Kidney (tissue), 13 donors: ENCODE measurements at regions not wholly inside any gene's neighbourhood (a gene's known extent, or its start where the extent isn't known, plus 50 kb on each side); places are given as distances from the start of the nearest gene placed in this dataset.

ENCODE experiments used
- DNase-seq, 5 donors: peaks; one replicate each; pipeline ENCODE4 v3.0.0-alpha.2; 2013 to 2020
- FAIRE-seq: peaks from 2 replicates; lab custom pipeline; 2012; peaks lifted over from hg19 to GRCh38; lab: Jason Lieb, UNC
- H3K27ac ChIP-seq, 2 donors: one replicate each; pipeline ENCODE4 v1.7.0; 2013; ENCODE audit warnings: low read depth in 2 of 2, low read length in 2 of 2, inconsistent platforms in 1 of 2
- H3K27me3 ChIP-seq: one replicate; pipeline ENCODE4 v1.7.1; 2013; ENCODE audit warnings: low read length, inconsistent platforms; ENCODE audit not compliant: control insufficient read depth, insufficient read depth
- H3K36me3 ChIP-seq, 3 donors: one replicate each; pipeline versions ENCODE4 v1.7.0 to v1.7.1; 2013; ENCODE audit warnings: low read length in 3 of 3, control low read depth in 1 of 3, inconsistent platforms in 1 of 3; ENCODE audit not compliant: insufficient read depth in 3 of 3, control insufficient read depth in 2 of 3
- H3K4me1 ChIP-seq, 3 donors: one replicate each; pipeline versions ENCODE4 v1.7.0 to v1.7.1; 2013; ENCODE audit warnings: low read length in 3 of 3, inconsistent platforms in 1 of 3, low read depth in 1 of 3; ENCODE audit not compliant: control insufficient read depth in 2 of 3, insufficient read depth in 2 of 3
- H3K4me3 ChIP-seq, 3 donors: one replicate each; pipeline versions ENCODE4 v1.7.0 to v1.8.1; 2013; ENCODE audit warnings: low read length in 3 of 3, control low read depth in 1 of 3, inconsistent platforms in 1 of 3
- H3K9ac ChIP-seq, 3 donors: one replicate each; pipeline versions ENCODE4 v1.7.0 to v1.7.1; 2013; ENCODE audit warnings: low read length in 3 of 3, control low read depth in 1 of 3, inconsistent platforms in 1 of 3
- H3K9me3 ChIP-seq, 3 donors: one replicate each; pipeline versions ENCODE4 v1.7.0 to v1.7.1; 2013; ENCODE audit warnings: low read length in 3 of 3, control low read depth in 1 of 3, inconsistent platforms in 1 of 3; ENCODE audit not compliant: control insufficient read depth in 2 of 3, insufficient read depth in 1 of 3
- CTCF ChIP-seq: IDR thresholded peaks from 3 replicates; pipeline ENCODE4 v1.5.1; 2012; ENCODE audit warnings: mild to moderate bottlenecking, moderate library complexity, borderline replicate concordance; ENCODE audit not compliant: insufficient read depth; ENCODE audit errors: extremely low read depth
- intact Hi-C: fragments of 100-400 bp; cut with DNase I; formaldehyde crosslinking; loops from one replicate; pipeline ENCODE4 v1.11.1; 2022
- donor health status: control.
- donor health status: control.
- donor health status: control.
- donor health status: control.
- donor health status: control.
- donor health status: DM: yes; HTN: yes; CAD: no.
- donor health status: Normal renal cell carcinoma (clear cell type).

GRCh38 chr13:47206111-47206510 lies 309.3 kb upstream of the HTR2A start:
- Histone ChIP-seq H3K27me3 (no peaks in the 10 kb centered on the region), H3K27ac (no peak overlapping the region), H3K4me3 (no peak overlapping the region), H3K4me1 (no peaks in the 10 kb centered on the region), H3K9ac (no peak overlapping the region), H3K36me3 (no peaks in the 10 kb centered on the region), H3K9me3 (peaks cover 0 to 4% (median 0%) of the 10 kb centered on the region in 3 donors)
- no peak for TF ChIP-seq CTCF
- intact Hi-C loops: no loop called here
- FAIRE-seq (no peak), DNase-seq (no peak)

GRCh38 chr13:47190696-47191305 lies 293.9 kb upstream of the HTR2A start:
- Histone ChIP-seq H3K27ac (no peak overlapping the region), H3K4me1 (no peaks in the 10 kb centered on the region), H3K4me3 (no peak overlapping the region), H3K27me3 (no peaks in the 10 kb centered on the region), H3K9ac (no peak overlapping the region), H3K36me3 (no peaks in the 10 kb centered on the region), H3K9me3 (no peaks in the 10 kb centered on the region)
- no peak for TF ChIP-seq CTCF
- intact Hi-C loops: no loop called here
- FAIRE-seq (no peak), DNase-seq (peak in 1 of 5 donors; percentile 13)

GRCh38 chr13:47188802-47189201 lies 291.9 kb upstream of the HTR2A start:
- H3K9ac ChIP-seq: no peak overlapping the region
- no peak overlapping the region for H3K27ac ChIP-seq
- no peaks in the 10 kb centered on the region for H3K36me3 ChIP-seq
- H3K9me3 ChIP-seq: no peaks in the 10 kb centered on the region
- intact Hi-C loops: no loop called here
- H3K27me3 ChIP-seq: no peaks in the 10 kb centered on the region
- FAIRE-seq (no peak), DNase-seq (no peak)
- H3K4me3 ChIP-seq: no peak overlapping the region
- TF ChIP-seq CTCF: no peak
- no peaks in the 10 kb centered on the region for H3K4me1 ChIP-seq

GRCh38 chr13:47186471-47186870 lies 289.6 kb upstream of the HTR2A start:
- H3K36me3 ChIP-seq: no peaks in the 10 kb centered on the region
- DNase-seq: no peak
- FAIRE-seq: no peak
- no peak for TF ChIP-seq CTCF
- H3K4me1 ChIP-seq: no peaks in the 10 kb centered on the region
- intact Hi-C loops: no loop called here
- H3K27me3 ChIP-seq: no peaks in the 10 kb centered on the region
- H3K27ac ChIP-seq: no peak overlapping the region
- H3K9ac ChIP-seq: no peak overlapping the region
- no peak overlapping the region for H3K4me3 ChIP-seq
- no peaks in the 10 kb centered on the region for H3K9me3 ChIP-seq
